ENCODE measurements at regions not wholly inside any gene's neighbourhood (a gene's known extent, or its start where the extent isn't known, plus 50 kb on each side); places are given as distances from the start of the nearest gene placed in this dataset.
"Not testable (repeated sequence)": the region's sequence is repeated elsewhere in the genome, so short reads cannot be mapped to it uniquely, and the experiment has no call there.

DNA sequence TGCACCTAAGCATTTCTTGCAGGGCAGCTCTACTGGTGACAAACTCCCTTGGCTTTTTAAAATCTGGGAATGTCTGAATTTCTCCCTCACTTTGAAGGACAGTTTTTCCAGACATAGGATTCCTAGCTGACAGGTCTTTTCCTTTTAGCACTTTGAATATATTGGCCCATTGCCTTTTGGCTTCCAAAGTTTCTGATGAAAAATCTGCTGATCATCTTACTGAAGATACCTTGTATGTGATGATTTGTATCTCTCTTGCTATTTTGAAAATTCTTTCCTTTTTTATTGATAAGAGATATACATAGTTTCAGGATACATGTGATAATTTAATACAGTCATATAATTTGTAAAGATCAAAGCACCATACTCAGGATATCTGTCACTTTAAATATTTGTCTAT, 211.1 kb downstream of the ZIC5 start:
- no peak for DNase-seq (ENCODE audit: extremely low spot score)
- ChIA-PET CTCF (no interaction called here), POLR2A (no interaction called here)
- no peak for TF ChIP-seq ARNT (IDR thresholded peaks at IDR 0.05)
- TF ChIP-seq BHLHE40 (IDR thresholded peaks at IDR 0.05; ENCODE audit: borderline replicate concordance) = no peak
- no peak for TF ChIP-seq PKNOX1 (IDR thresholded peaks at IDR 0.05)
- TF ChIP-seq L3MBTL2 (conservative IDR thresholded peaks at IDR 0.05) = no peak
- no peak for TF ChIP-seq ELF4 (IDR thresholded peaks at IDR 0.05)
- TF ChIP-seq LEF1 (IDR thresholded peaks at IDR 0.05; ENCODE audit: borderline replicate concordance) = no peak
- TF ChIP-seq TARDBP (IDR thresholded peaks at IDR 0.05) = no peak
- TF ChIP-seq FOXK2 (IDR thresholded peaks at IDR 0.05) = no peak
- no peak for TF ChIP-seq HDGF (IDR thresholded peaks at IDR 0.05; ENCODE audit: borderline replicate concordance)
- TF ChIP-seq CTBP1 (IDR thresholded peaks at IDR 0.05; ENCODE audit: borderline replicate concordance) = no peak
- TF ChIP-seq FOXA1 (IDR thresholded peaks at IDR 0.05) = no peak
- no peak for TF ChIP-seq SUZ12 (IDR thresholded peaks at IDR 0.05)
- no peak for TF ChIP-seq SP1 (IDR thresholded peaks at IDR 0.05)
- no peak for TF ChIP-seq ZNF384 (IDR thresholded peaks at IDR 0.05)
- TF ChIP-seq NFRKB (IDR thresholded peaks at IDR 0.05) = no peak

DNA sequence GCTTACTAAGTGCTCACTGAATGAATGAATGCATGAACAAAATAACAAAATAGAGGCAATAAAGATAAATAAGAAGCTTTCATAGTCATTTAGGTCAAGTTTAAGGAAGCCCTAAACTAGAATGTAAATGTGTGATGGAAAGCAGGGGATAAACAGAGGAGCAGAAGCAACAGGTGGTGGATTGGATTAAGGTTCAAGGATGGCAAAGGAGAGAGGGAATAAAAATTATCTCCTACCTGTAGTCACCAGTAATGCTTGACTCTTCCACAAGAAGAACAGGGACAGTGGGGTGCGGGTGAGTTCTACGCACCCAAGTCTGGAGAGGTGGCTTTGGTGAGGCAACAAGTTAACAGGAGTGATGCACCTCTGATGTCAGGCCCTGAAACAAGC, 212.4 kb downstream of the ZIC5 start:
- no peak for DNase-seq (ENCODE audit: extremely low spot score)
- POLR2A ChIA-PET = no interaction called here
- CTCF ChIA-PET = no interaction called here
- TF ChIP-seq HDGF (IDR thresholded peaks at IDR 0.05; ENCODE audit: borderline replicate concordance) = no peak
- TF ChIP-seq ZNF384 (IDR thresholded peaks at IDR 0.05) = no peak
- no peak for TF ChIP-seq TARDBP (IDR thresholded peaks at IDR 0.05)
- no peak for TF ChIP-seq CTBP1 (IDR thresholded peaks at IDR 0.05; ENCODE audit: borderline replicate concordance)
- TF ChIP-seq LEF1 (IDR thresholded peaks at IDR 0.05; ENCODE audit: borderline replicate concordance) = no peak
- TF ChIP-seq FOXA1 (IDR thresholded peaks at IDR 0.05) = no peak
- TF ChIP-seq ELF4 (IDR thresholded peaks at IDR 0.05) = no peak
- no peak for TF ChIP-seq FOXM1 (IDR thresholded peaks at IDR 0.05; ENCODE audit: borderline replicate concordance)
- TF ChIP-seq FOXK2 (IDR thresholded peaks at IDR 0.05) = no peak
- TF ChIP-seq L3MBTL2 (conservative IDR thresholded peaks at IDR 0.05) = no peak
- TF ChIP-seq NFRKB (IDR thresholded peaks at IDR 0.05) = no peak
- TF ChIP-seq ARNT (IDR thresholded peaks at IDR 0.05) = no peak
- no peak for TF ChIP-seq BHLHE40 (IDR thresholded peaks at IDR 0.05; ENCODE audit: borderline replicate concordance)
- no peak for TF ChIP-seq PKNOX1 (IDR thresholded peaks at IDR 0.05)
- TF ChIP-seq SP1 (IDR thresholded peaks at IDR 0.05) = no peak
- TF ChIP-seq SUZ12 (IDR thresholded peaks at IDR 0.05) = no peak

DNA sequence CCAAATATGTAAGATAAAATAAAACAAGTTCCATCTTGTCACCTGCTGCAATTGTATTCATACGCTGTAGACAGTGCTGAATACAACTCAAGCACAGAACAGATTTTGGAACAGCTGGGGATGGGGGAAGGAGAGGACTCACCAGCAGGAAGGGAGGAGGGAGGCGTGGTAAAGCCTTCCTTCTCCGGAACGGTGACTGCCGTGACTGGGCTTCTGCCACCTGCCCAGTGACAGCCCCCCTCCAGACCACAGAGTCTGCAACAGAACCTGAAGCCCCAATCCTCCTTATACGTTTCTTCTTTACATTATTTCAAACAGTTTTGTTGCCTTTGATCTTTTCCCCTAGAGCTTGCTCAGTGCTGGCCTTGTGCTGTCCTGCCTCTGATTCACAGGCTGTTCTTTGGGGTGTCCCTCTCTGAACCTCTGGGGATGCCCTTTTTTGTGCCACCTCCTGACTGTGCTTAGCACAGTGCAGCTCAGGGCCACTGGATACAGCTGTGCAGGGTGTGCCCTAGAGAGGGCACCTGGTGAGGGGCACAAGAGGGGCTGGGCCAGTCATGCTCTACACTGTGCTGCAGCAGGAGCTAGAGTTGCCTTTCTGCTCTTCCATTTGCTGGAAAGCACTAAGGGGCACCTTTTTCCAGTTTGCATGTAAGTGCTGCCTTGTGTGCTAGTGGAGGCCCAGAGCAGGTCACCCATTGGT, 213.0 kb downstream of the ZIC5 start:
- DNase-seq (ENCODE audit: extremely low spot score) = no peak
- TF ChIP-seq CTBP1 (IDR thresholded peaks at IDR 0.05; ENCODE audit: borderline replicate concordance) (no peak), PKNOX1 (IDR thresholded peaks at IDR 0.05) (no peak), BHLHE40 (IDR thresholded peaks at IDR 0.05; ENCODE audit: borderline replicate concordance) (no peak), ELF4 (IDR thresholded peaks at IDR 0.05) (no peak), FOXK2 (IDR thresholded peaks at IDR 0.05) (no peak), FOXM1 (IDR thresholded peaks at IDR 0.05; ENCODE audit: borderline replicate concordance) (no peak), TARDBP (IDR thresholded peaks at IDR 0.05) (no peak), L3MBTL2 (conservative IDR thresholded peaks at IDR 0.05) (no peak), SP1 (IDR thresholded peaks at IDR 0.05) (no peak)
- CTCF ChIA-PET = no interaction called here
- POLR2A ChIA-PET = no interaction called here

DNA sequence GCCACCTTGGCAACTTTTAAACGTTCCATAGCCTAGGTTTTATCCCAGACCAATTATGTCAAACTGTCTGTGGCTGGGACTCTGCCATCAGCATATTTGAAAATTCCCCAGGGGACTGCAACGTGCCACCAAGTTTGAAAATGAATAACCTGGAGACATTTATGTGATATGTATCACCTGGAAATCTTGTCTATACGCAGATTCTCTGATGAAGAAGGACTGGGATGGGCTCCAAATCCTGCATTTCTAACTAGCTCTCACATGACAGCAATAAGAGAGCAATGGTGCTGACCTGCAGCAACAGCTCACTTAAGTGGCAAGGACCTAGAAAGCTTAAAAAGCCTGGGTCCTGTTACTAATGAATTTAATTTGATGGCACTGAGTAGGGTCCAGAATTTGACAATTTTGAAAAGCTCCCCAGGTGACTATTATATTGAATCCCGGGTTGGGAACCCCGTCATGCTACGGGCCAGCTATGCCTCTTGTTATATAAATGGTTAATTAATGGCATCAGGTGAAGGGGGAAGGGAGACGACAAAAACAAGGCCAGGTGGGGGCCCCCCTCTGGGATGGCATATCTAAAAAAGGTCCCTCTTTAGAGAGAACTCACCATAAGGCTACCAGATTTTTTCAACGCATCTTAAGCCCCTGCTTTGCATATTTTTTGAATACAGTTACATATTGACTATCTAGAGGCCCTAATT, 213.7 kb downstream of the ZIC5 start:
- ChIA-PET CTCF (no interaction called here), POLR2A (no interaction called here)
- no peak for DNase-seq (ENCODE audit: extremely low spot score)
- TF ChIP-seq BHLHE40 (IDR thresholded peaks at IDR 0.05; ENCODE audit: borderline replicate concordance) (no peak), FOXK2 (IDR thresholded peaks at IDR 0.05) (no peak), L3MBTL2 (conservative IDR thresholded peaks at IDR 0.05) (no peak), CTBP1 (IDR thresholded peaks at IDR 0.05; ENCODE audit: borderline replicate concordance) (no peak), FOXM1 (IDR thresholded peaks at IDR 0.05; ENCODE audit: borderline replicate concordance) (no peak), FOXA1 (IDR thresholded peaks at IDR 0.05) (no peak), ZNF384 (IDR thresholded peaks at IDR 0.05) (no peak), HDGF (IDR thresholded peaks at IDR 0.05; ENCODE audit: borderline replicate concordance) (no peak), ARNT (IDR thresholded peaks at IDR 0.05) (no peak), SP1 (IDR thresholded peaks at IDR 0.05) (no peak), ELF4 (IDR thresholded peaks at IDR 0.05) (no peak)

DNA sequence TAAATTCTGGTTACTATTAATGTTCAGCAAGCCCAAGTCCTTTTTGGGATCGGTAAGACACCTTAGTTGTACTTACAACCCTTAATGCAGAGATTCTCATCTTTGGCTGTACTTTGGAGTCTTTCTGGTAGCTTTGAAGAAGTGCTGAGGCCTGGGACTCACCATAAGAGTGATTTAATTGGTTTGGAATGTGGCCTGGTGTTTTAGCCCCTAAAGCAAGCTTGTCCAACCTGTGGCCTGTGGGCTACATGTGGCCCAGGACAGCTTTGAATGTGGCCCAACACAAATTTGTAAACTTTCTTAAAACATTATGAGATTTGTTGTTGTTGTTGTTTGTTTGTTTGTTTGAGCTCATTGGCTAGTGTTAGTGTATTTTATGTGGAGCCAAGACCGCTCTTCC, 215.3 kb downstream of the ZIC5 start:
- DNase-seq (ENCODE audit: extremely low spot score) = no peak
- TF ChIP-seq FOXA1 (IDR thresholded peaks at IDR 0.05) = no peak
- no peak for TF ChIP-seq ZNF384 (IDR thresholded peaks at IDR 0.05)
- no peak for TF ChIP-seq FOXK2 (IDR thresholded peaks at IDR 0.05)
- TF ChIP-seq NFRKB (IDR thresholded peaks at IDR 0.05) = no peak
- TF ChIP-seq TARDBP (IDR thresholded peaks at IDR 0.05) = no peak
- TF ChIP-seq ELF4 (IDR thresholded peaks at IDR 0.05) = no peak
- no peak for TF ChIP-seq SUZ12 (IDR thresholded peaks at IDR 0.05)
- TF ChIP-seq FOXM1 (IDR thresholded peaks at IDR 0.05; ENCODE audit: borderline replicate concordance) = no peak
- TF ChIP-seq PKNOX1 (IDR thresholded peaks at IDR 0.05) = no peak
- TF ChIP-seq CTBP1 (IDR thresholded peaks at IDR 0.05; ENCODE audit: borderline replicate concordance) = no peak
- no peak for TF ChIP-seq LEF1 (IDR thresholded peaks at IDR 0.05; ENCODE audit: borderline replicate concordance)
- TF ChIP-seq SP1 (IDR thresholded peaks at IDR 0.05) = no peak
- no peak for TF ChIP-seq HDGF (IDR thresholded peaks at IDR 0.05; ENCODE audit: borderline replicate concordance)
- TF ChIP-seq L3MBTL2 (conservative IDR thresholded peaks at IDR 0.05) = no peak
- ChIA-PET CTCF (no interaction called here), POLR2A (no interaction called here)

DNA sequence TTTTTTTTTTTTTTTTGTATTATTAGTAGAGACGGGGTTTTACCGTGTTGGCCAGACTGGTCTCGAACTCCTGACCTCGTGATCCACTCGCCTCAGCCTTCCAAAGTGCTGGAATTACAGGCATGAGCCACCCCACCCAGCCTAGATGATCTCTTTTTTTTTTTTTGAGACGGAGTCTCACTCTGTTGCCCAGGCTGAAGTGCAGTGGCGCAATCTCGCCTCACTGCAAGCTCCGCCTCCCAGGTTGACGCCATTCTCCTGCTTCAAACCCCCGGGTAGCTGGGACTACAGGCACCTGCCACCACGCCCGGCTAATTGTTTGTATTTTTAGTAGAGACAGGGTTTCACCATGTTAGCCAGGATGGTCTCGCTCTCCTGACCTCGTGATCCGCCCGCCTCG, 216.8 kb downstream of the ZIC5 start:
- POLR2A ChIA-PET; CTCF ChIA-PET; DNase-seq (ENCODE audit: extremely low spot score): not testable (repeated sequence)

Measured in HEK293T (cell line).